Neural cell (in vitro differentiated cells): ENCODE measurements at regions not wholly inside any gene's neighbourhood (a gene's known extent, or its start where the extent isn't known, plus 50 kb on each side); places are given as distances from the start of the nearest gene placed in this dataset.

Experiments used
- EP300 ChIP-seq: fragments of 450-650 bp; conservative IDR thresholded peaks from 2 replicates; pipeline ENCODE4 v1.6.1; 2014; ENCODE audit warnings: antibody characterized with exemption, mild to moderate bottlenecking, moderate library complexity; ENCODE audit not compliant: poor library complexity, severe bottlenecking
- EZH2 ChIP-seq: fragments of 200-600, 300-800 bp; shearing (Covaris generic), sonication (generic); IDR thresholded peaks from 2 replicates; pipeline ENCODE4 v1.6.1; 2014; ENCODE audit warnings: antibody characterized with exemption, low read length, borderline replicate concordance, mild to moderate bottlenecking; ENCODE audit not compliant: insufficient read depth, poor library complexity, severe bottlenecking
- MXI1 ChIP-seq: fragments of 450-650 bp; conservative IDR thresholded peaks from 2 replicates; pipeline ENCODE4 v1.6.1; 2014; ENCODE audit warnings: antibody characterized with exemption, mild to moderate bottlenecking; ENCODE audit not compliant: poor library complexity, severe bottlenecking
- POLR2AphosphoS5 ChIP-seq: IDR thresholded peaks from 2 replicates; pipeline ENCODE4 v1.6.1; 2012
- RAD21 ChIP-seq: fragments of 450-650 bp; conservative IDR thresholded peaks from 2 replicates; pipeline ENCODE4 v1.6.1; 2014; ENCODE audit warnings: antibody characterized with exemption, mild to moderate bottlenecking, moderate library complexity
- REST ChIP-seq: IDR thresholded peaks from 2 replicates; pipeline ENCODE4 v1.6.1; 2012; ENCODE audit warnings: borderline replicate concordance
- SMC3 ChIP-seq: fragments of 450-650 bp; conservative IDR thresholded peaks from 2 replicates; pipeline ENCODE4 v1.6.1; 2014; ENCODE audit warnings: antibody characterized with exemption, mild to moderate bottlenecking, moderate library complexity; ENCODE audit not compliant: poor library complexity
- TAF1 ChIP-seq: IDR thresholded peaks from 2 replicates; pipeline ENCODE4 v1.6.1; 2012; ENCODE audit warnings: low read depth
- TF ChIP-seq, protein P1 (sequence below): fragments of 450-650 bp; IDR thresholded peaks from 2 replicates; pipeline ENCODE4 v1.5.1; 2014; ENCODE audit warnings: antibody characterized with exemption, mild to moderate bottlenecking, moderate library complexity; ENCODE audit not compliant: poor library complexity, severe bottlenecking

DNA sequence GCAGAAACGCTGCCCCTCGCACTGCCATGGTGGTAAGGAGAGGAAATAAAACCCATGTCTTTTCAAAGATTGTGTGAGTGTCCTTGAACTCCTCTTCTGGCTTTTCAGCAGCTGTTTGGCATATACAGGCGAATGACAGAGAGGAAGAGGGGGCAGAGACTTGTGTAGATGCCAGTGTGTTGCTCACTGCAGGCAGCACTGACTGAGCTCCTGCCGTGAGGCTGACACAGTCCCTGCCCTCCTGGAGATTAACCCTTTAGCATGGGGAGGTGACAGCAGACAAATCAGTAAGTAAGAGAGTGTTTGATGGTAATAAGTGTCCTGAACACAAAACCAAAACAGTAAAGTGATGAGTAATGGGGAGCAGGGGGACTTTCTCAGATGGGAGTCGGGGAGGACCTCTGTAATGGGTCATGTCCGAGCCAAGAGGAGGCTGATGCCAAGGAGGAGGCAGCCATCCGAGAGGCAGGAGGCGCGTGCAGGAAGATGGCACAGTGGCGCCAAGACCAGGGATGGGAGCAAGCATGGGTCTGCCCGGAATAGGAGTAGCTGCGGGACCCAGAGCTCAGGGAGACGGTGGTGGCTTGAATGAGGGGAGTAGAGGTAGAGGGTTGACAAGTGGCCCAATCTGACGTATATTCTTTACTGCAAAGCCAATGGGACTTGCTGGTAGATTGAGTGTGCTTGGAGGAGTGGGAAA lies 182.2 kb downstream of the FOXO1 start:
- TF ChIP-seq SMC3 (no peak), EP300 (no peak), MXI1 (no peak), POLR2AphosphoS5 (no peak), EZH2 (no peak), REST (no peak), TAF1 (no peak), RAD21 (no peak)
- TF ChIP-seq, protein P1, sequence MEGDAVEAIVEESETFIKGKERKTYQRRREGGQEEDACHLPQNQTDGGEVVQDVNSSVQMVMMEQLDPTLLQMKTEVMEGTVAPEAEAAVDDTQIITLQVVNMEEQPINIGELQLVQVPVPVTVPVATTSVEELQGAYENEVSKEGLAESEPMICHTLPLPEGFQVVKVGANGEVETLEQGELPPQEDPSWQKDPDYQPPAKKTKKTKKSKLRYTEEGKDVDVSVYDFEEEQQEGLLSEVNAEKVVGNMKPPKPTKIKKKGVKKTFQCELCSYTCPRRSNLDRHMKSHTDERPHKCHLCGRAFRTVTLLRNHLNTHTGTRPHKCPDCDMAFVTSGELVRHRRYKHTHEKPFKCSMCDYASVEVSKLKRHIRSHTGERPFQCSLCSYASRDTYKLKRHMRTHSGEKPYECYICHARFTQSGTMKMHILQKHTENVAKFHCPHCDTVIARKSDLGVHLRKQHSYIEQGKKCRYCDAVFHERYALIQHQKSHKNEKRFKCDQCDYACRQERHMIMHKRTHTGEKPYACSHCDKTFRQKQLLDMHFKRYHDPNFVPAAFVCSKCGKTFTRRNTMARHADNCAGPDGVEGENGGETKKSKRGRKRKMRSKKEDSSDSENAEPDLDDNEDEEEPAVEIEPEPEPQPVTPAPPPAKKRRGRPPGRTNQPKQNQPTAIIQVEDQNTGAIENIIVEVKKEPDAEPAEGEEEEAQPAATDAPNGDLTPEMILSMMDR, result no peak
